HG03139 (cell line): ENCODE measurements at regions not wholly inside any gene's neighbourhood (a gene's known extent, or its start where the extent isn't known, plus 50 kb on each side); places are given as distances from the start of the nearest gene placed in this dataset.
"Not testable (repeated sequence)": the region's sequence is repeated elsewhere in the genome, so short reads cannot be mapped to it uniquely, and the experiment has no call there.

Experiments used
- ATAC-seq: cut with Tn5 transposase; IDR thresholded peaks from one replicate; pipeline ENCODE4 v1.9.1; 2021; ENCODE audit not compliant: unreplicated experiment

DNA sequence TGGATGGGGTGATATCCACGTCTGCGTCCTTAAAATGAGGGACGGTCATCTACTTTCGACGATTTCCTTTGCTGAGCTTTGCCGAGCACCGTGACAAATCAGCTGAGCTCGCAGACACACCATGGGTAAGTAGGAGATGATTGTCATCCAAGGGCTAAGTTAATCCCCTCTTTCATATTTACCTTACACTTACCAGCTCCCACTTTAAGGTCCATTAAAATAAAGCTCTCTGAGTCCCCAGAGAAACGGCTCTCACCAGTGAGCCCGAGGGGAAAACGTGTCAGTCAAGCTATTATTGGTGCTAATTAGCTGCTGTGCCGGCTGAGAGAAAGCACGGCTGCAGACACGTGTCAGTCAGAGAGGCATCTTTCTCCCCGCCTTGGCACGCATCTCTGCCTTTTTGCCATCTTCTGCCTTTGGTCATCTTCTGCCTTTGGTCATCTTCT, 72.2 kb downstream of the CRLF2 start:
- ATAC-seq: no peak

DNA sequence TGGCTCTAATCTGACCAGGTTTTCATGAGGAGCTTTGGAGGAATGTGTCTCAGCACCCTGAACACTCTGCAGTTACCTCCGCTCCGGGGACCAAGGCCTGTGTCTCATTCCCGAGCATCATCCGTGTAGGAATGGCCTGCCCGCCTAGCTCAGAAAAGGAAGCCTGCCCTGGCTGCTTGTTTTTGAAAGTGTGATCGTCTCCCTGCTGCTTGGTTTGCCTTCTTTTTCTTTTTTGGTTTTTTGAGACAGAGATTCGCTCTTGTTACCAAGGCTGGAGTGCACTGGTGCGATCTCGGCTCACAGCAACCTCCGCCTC, 73.3 kb downstream of the CRLF2 start:
- ATAC-seq: no peak

DNA sequence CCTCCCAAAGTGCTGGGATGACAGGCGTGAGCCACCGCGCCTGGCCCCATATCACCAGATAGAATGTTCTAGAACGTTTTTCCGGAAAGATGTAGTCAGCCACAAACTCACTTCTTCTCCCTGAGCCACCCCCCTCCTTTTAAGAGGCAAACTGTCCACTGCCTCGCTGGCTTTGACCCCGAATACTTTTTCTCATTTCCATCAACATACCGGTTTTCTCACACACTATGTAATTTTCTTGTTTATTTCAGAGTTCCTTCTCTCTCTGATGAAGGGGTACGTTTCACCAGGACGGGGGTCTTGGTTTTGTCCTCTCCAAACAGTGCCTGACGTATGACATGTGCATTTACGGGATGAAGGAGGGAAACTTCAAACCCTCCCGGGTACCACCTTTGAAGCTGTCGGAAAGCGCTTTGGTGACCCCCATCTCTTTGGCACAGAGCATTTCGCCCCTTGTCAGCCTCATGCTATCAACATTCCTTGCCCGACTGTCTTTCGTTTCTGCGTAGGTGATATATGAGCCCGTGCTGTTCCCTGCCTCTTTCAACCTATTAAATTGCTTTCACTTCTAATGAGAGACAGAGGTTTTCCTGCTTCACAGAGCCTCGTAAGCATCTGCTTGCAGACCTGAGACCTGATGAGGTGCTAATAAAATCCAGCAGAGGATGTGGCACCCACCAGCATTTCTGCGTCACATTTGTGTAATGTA, 73.8 kb downstream of the CRLF2 start:
- ATAC-seq: no peak

DNA sequence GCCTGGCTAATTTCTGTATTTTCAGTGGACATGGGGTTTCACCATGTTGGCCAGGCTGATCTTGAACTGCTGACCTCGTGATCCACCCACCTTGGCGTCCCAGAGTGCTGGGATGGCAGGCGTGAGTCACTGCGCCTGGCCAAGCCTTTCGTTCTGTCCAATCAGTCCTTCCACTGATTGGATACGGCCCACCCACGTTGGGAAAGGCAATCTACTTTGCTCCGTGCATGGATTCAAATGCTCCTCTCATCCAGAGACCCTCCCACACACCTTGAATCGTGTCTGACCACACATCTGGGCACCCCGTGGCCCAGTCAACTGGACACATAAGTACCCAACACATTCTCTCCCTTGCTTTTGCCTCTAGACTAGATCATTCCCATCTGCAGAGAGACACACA, 74.9 kb downstream of the CRLF2 start:
- ATAC-seq: no peak

DNA sequence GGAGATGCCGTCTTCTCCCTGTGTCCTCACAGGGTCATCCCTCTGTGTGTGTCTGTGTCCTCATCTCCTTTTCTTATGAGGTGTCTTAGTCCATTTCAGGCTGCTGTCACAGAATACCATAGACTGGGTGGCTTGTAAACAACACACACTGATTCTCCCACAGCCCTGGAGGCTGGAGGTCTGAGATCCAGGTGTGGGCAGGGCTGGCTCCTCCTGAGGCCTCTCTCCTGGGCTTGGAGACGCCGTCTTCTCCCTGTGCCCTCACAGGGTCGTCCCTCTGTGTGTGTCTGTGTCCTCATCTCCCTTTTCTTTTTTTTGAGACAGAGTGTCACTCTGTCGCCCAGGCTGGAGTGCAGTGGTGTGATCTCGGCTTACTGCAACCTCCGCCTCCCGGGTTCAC, 75.9 kb downstream of the CRLF2 start:
- not testable (repeated sequence) for ATAC-seq

DNA sequence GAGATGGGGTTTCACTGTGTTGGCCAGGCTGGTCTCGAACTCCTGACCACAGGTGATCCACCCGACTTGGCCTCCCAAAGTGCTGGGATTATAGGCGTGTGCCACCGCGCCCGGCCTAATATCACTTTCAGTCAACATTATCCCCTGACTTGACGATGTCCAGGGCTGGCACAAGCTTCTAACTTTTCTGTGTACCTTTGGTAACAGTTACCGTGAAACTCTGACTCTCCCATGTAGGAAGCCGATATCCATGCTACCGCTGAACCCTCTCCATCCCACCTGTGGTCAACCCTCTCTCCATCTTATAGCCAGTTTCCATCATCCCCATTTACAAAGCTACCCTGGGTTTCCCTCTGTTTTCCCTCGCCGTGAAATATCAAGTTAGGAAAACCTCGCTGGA, 77.5 kb downstream of the CRLF2 start:
- ATAC-seq: no peak

DNA sequence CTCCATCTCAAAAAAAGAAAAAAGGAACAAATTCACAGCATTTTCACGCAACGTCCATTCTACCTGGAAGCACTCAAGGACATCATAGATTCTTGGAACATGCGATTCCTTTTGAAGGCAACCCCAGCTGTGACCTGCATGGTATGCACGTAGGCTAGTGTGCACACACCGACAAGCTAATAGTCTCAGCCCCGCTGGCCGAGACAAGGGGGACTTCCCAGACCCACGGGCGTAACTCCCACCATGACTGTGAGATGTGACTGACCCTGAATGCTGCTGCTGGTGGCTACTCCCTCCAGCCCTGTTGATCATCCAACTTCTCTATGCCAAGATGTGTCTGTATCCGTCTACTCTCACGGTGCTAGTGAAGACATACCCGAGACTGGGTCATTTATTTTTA, 78.3 kb downstream of the CRLF2 start:
- ATAC-seq: no peak

DNA sequence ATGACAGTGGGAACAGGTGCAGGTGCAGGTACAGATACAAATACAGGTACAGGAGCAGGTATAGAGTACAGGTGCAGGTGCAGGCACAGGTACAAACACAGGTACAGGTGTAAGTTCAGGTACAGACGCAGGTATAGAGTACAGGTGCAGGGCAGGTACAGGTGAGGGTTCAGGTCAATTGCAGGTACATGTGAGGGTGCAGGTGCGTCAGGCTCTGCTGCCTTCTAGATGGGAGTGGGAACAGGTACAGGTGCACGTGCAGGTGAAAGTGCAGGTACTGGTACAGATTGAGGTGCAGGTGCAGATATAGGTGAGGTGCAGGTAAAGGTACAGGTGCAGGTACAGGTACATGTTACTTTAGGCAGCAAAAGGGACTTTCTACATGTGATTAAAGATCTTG, 85.7 kb downstream of the CRLF2 start:
- ATAC-seq: no peak

DNA sequence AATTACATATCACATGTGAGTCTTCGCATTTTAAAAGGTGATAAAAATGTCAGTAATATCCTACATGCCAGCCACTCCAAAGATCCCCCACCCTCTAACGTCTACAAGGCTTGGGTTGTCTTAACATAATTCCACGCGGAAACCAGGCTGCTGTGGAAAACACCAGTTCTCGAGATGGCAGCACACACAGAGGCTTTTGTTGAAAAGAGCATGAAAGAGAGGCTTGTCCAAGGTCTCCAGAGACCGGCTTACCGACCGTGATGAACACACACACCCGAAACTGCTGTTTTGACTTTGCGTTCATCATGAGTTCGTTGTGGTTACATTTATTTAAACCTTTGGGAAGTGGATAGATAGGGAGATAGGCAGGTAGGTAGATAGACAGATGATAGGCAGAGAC, 87.9 kb downstream of the CRLF2 start:
- ATAC-seq: no peak

DNA sequence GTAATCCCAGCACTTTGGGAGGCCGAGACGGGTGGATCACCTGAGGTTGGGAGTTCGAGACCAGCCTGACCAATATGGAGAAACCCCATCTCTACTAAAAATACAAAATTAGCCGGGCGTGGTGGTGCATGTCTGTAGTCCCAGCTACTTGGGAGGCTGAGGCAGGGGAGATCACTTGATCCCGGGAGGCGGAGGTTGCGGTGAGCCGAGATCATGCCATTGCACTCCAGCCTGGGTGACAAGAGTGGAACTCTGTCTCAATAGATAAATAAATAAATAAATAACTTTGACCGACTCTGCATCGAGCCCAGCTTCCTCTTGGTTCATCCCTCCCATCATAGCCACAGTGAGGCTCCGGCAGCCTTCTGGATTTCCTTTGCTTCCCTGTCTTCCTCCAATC, 89.6 kb downstream of the CRLF2 start:
- not testable (repeated sequence) for ATAC-seq

DNA sequence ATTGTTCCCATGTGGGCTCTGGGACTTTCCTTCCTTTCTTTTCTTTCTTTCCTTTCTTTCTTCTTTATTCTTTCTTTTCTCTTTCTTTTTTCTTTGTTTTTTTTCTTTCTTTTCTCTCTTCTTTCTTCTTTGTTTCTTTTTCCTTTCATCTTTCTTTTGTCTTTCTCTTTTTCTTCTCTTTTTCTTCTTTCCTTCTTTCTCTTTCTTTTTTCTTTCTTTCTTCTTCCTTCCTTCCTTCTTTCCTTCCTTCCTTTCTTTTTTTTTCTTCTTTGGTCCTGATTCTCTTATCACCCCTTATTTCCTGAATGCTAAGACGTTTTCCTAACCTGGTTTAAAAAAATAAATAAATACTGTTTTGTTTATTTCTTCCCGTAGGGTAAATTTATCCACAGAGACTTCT, 93.2 kb downstream of the CRLF2 start:
- no peak for ATAC-seq

DNA sequence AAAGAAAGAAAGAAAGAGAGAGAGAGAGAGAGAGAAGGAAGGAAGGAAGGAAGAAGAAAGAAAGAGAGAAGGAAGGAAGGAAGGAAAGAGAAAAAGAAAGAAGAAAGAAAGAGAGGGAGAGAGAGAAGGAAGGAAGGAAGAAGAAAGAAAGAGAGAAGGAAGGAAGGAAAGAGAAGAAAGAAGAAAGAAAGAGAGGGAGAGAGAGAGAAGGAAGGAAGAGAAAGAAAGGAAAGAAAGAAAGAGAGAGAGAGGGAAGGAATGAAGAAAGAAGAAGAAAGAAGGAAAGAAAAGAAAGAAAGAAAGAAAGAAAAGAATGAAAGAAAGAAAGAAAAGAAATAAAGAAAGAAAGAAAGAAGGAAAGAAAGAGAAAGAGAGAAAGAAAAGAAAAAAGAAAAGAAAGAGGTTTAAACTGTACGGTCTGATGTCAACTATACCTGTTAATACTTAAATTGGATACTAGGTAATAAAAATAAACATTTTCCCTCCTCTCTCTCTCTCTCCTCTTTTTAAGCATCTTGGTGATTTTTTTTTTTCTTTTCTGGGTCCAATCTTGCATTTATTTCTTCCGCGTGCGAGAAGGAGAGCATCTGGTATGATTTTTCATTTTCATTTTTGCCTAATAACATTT, 93.8 kb downstream of the CRLF2 start:
- ATAC-seq: no peak

DNA sequence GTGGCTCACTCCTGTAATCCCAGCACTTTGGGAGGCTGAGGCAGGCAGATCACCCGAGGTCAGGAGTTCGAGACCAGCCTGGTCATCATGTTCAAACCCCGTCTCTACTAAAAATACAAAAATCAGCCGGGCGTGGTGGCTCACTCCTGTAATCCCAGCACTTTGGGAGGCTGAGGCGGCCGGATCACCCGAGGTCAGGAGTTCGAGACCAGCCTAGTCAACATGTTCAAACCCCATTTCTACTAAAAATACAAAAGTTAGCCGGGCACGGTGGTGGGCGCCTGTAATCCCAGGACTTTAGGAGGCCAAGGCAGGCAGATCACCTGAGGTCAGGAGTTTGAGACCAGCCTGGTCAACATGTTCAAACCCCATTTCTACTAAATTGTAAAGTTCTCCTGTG, 97.0 kb downstream of the CRLF2 start:
- ATAC-seq: not testable (repeated sequence)

DNA sequence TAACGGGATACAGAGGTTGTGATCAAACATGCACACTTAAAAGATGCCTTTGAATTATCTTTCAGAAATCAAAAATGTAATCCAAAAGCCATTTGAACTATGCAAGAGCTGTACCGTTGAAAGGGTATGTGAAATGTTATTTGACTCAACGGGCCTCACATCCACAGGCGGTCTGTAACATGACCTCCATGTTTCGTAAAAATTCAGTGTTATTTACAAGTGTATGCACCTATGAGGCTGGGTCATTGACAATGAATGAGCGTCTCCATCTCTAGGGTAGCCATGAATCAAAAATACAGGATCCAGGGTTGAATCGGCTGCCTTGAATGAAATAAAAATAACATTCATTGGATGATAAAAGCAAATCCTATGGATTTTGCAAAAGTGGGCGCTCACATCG, 100.1 kb downstream of the CRLF2 start:
- no peak for ATAC-seq

DNA sequence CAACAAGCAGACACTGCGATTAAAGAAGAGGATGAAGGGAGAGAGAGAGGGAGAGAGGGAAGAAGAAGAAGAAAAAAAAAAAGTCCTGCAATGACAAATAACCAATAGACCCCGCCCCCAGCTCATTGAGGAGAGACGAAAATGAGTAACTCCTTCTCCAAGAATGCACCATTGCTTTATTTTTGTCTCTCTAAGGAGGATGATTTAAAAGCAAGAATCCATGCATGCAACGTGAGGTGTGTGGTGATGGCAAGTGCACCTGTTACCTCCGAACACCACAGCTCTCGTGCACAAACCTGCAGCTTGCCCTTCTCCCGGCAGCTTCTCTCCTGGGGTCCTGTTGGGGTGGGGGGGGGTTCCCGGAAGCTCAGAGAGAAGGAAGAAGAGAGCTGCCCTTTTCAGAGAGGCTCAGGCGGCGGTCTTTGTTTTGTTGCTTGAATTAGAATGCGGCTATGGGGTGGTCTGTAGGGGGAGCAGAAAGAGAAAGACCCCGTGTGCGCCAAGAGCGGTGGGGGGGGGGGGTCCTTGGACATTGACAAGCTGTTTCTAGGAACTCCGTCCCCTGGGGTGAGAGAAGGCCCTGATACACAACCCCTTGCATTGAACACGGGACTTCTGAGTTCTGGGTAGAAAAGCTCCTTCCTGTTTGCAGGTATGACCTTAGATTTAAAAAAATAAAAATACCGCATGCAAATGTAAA, 100.7 kb downstream of the CRLF2 start:
- no peak for ATAC-seq

DNA sequence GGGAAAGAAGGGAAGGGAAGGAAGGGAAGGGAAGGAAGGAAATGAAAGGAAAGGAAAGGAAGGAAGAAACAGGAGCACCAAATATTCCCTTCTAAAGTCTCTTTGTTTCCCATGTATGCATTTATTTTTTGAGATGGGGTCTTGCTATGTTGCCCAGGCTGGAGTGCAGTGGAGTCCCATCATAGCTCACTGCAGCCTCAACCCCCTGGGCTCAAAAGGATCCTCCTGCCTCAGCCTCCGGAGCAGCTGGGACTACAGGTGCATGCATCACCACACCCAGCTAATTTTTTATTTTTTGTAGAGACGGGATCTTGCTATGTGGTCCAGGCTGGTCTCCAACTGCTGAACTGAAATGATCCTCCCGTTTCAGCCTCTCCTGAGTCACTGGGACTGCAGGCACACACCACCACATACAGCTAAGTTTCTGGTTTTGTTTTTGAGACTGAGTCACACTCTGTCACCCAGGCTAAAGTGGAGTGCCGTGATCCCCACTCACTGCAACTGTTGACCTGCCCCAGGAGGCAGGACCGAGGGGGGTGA, 102.8 kb downstream of the CRLF2 start:
- no peak for ATAC-seq

DNA sequence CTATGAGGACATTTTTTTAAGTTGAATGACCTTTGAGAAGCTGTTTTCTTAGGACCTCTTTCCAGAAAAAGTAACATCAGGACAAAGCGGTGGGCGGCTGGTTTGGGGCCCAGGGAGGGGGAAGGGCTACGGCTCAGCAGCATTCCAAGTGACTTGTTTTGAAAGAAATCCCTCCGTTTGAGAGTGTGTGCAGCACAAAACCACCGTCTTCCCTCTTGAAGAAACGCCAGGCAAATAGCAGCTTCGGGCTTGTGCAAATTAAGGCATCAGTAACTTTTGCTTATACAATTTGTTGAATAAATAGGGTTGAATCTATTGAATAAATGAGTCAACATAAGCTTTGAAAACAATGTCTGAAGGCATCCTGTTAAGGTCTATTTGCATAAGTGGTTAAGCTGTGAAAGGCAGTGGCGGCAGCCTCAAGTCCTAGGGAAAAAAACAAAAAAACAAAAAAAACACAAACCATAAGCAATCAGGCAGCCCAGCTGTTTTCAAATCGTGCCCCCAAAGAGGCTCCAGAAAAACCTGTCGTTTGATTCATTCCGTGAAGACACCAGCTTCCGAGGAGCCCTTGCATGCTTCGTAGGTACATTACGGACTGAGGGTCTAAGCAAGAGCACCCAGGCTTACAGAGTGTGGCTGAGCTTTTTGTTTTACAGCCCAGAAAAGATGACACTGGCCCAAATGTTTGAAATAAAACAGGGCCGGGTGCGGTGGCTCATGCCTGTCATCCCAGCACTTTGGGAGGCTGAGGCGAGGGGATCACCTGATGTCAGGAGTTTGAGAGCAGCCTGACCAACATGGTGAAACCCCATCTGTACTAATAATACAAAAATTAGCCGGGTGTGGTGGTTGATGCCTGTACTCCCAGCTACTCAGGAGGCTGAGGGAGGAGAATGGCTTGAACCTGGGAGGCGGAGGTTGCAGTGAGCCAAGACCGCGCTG, 103.7 kb downstream of the CRLF2 start:
- no peak for ATAC-seq

DNA sequence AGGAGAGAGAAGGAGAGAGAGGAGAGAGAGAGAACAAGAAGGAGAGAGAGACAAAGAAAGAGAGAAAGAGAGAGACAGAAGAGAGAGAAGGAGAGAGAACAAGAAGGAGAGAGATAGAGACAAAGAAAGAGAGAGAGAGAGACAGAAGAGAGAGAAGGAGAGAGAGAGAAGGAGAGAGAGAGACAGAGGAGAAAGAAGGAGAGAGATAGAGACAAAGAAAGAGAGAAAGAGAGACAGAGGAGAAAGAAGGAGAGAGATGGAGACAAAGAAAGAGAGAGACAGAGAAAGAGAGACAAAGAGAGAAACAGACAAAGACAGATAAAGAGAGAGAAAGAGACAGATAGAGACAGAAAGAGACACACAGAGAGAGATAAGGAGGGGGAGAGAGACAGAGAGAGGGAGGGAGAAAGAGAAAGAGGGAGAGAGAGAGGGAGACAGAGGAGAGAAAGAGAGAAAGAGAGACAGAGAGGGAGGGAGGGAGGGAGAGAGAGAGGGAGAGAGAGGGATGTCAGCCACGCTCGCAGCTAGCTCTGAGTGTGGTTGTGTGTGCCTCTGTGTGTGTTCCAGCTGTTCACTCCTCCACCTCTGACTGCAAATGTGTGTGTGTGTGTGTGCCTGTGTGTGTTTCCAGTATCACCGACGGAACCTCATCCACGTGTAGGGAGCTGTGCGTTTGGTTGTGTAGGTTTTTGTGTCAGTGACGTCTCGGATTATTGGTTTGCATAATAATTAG, 105.8 kb downstream of the CRLF2 start:
- no peak for ATAC-seq

DNA sequence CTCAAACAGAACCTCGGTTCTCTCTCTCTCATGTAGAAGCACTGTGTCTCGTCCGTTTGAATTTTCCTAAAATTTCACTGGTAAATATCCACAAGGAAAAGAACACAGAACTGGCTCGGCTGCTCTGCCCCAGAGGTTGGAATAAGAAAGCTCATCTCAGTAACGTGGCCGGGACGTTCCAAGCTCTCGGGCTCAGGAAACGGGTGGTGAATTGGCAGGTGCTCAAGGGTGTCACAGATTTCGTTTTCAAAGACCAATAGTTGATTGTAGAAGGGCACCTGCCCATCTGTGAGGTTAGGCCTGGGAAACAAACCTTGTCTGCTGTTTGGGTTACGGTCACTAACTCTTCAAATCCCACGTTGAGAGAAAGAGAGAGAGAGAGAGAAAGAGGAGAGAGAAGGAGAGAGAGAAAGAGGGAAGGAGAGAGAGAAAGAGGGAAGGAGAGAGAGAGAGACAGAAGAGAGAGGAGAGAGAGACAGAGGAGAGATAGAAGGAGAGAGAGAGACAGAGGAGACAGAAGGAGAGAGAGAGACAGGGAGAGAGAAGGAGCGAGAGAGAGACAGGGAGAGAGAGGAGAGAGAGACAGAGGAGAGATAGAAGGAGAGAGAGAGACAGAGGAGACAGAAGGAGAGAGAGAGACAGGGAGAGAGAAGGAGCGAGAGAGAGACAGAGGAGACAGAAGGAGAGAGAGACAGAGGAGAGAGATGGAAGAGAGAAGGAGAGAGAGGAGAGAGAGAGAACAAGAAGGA, 106.6 kb downstream of the CRLF2 start:
- no peak for ATAC-seq

DNA sequence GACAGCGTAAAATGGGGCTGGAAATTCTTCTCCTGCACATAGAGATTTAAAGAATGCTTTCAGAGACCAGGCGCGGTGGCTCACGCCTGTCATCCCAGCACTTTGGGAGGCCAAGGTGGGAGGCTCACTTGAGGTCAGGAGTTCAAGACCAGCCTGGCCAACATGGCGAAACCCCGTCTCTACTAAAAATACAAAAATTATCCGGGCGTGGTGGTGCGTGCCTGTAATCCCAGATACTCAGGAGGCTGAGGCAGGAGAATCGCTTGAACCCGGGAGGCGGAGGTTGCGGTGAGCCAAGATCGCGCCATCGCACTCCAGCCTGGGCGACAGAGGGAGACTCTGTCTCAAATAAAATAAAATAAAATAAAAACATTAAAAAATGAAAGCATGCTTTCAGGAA, 107.4 kb downstream of the CRLF2 start:
- not testable (repeated sequence) for ATAC-seq
